HepG2 (cell line): ENCODE measurements at regions not wholly inside any gene's neighbourhood (a gene's known extent, or its start where the extent isn't known, plus 50 kb on each side); places are given as distances from the start of the nearest gene placed in this dataset.

Source experiments
- PPARG ChIP-seq: conservative IDR thresholded peaks from 2 replicates; pipeline ENCODE4 v1.6.1; 2016; ENCODE audit warnings: missing biosample characterization, missing genetic modification reagents
- ZNF281 ChIP-seq: sonication (generic); formaldehyde crosslinking; IDR thresholded peaks from 2 replicates; pipeline ENCODE4 v1.4.0; 2020; ENCODE audit warnings: missing genetic modification reagents, borderline replicate concordance
- TF ChIP-seq, protein P1 (sequence below): sonication (generic); formaldehyde crosslinking; IDR thresholded peaks from one replicate; pipeline ENCODE4 v1.5.1; 2020; ENCODE audit warnings: mild to moderate bottlenecking, missing genetic modification reagents; ENCODE audit errors: not compliant biosample characterization

- TF ChIP-seq, protein P1, sequence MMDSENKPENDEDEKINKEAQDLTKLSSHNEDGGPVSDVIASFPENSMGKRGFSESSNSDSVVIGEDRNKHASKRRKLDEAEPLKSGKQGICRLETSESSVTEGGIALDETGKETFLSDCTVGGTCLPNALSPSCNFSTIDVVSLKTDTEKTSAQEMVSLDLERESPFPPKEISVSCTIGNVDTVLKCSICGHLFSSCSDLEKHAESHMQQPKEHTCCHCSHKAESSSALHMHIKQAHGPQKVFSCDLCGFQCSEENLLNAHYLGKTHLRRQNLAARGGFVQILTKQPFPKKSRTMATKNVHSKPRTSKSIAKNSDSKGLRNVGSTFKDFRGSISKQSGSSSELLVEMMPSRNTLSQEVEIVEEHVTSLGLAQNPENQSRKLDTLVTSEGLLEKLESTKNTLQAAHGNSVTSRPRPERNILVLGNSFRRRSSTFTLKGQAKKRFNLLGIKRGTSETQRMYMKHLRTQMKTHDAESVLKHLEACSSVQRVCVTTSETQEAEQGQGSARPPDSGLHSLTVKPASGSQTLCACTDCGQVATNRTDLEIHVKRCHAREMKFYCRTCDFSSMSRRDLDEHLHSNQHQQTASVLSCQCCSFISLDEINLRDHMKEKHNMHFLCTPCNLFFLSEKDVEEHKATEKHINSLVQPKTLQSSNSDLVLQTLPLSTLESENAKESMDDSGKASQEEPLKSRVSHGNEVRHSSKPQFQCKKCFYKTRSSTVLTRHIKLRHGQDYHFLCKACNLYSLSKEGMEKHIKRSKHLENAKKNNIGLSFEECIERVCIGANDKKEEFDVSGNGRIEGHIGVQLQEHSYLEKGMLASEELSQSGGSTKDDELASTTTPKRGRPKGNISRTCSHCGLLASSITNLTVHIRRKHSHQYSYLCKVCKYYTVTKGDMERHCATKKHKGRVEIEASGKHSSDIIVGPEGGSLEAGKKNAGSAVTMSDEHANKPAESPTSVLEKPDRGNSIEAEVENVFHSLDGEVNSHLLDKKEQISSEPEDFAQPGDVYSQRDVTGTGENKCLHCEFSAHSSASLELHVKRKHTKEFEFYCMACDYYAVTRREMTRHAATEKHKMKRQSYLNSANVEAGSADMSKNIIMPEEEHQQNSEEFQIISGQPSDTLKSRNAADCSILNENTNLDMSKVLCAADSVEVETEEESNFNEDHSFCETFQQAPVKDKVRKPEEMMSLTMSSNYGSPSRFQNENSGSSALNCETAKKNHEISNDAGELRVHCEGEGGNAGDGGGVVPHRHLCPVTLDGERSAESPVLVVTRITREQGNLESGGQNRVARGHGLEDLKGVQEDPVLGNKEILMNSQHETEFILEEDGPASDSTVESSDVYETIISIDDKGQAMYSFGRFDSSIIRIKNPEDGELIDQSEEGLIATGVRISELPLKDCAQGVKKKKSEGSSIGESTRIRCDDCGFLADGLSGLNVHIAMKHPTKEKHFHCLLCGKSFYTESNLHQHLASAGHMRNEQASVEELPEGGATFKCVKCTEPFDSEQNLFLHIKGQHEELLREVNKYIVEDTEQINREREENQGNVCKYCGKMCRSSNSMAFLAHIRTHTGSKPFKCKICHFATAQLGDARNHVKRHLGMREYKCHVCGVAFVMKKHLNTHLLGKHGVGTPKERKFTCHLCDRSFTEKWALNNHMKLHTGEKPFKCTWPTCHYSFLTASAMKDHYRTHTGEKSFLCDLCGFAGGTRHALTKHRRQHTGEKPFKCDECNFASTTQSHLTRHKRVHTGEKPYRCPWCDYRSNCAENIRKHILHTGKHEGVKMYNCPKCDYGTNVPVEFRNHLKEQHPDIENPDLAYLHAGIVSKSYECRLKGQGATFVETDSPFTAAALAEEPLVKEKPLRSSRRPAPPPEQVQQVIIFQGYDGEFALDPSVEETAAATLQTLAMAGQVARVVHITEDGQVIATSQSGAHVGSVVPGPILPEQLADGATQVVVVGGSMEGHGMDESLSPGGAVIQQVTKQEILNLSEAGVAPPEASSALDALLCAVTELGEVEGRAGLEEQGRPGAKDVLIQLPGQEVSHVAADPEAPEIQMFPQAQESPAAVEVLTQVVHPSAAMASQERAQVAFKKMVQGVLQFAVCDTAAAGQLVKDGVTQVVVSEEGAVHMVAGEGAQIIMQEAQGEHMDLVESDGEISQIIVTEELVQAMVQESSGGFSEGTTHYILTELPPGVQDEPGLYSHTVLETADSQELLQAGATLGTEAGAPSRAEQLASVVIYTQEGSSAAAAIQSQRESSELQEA (CRISPR knock-in tag), result no peak
- no peak for TF ChIP-seq ZNF281
- no peak for TF ChIP-seq PPARG (CRISPR knock-in tag)
Observed at GRCh38 chr14:76580399-76580798, 180.9 kb upstream of the VASH1 start (continued).
